ENCODE measurements at regions not wholly inside any gene's neighbourhood (a gene's known extent, or its start where the extent isn't known, plus 50 kb on each side); places are given as distances from the start of the nearest gene placed in this dataset.

DNA sequence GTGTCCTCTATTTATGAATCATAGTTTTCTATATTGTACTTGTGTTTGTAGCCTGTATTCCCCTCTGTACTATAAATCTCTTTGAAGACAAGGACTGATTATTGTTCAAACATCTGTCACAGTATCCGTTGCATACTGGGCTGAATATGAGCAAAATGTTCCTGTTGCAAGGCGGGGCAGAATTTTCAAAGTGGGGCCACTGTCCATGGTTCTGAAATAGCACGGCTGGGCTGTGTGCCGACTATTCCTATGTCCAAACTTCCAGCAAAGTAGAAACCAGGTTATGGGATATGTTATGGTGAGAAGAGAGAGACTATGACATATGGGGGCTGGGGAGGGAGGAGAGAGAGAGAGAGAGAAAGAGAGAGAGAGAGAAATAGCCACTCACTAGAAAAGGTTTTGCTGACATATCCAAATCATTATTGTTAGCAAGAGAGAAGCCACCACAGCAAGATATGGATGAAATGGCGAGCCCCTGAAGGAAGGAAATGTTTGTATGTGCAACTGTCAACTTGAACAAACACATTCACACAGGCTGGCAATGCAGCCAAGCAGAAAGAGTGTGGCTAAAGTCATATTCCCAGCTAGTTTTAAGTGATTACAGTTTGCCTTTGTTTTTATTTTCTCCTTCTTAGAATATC lies 107.0 kb upstream of the GPR12 start:
- H3K27ac Mint-ChIP-seq (ENCODE audit: unreplicated experiment): no peak overlapping the region
- H3K4me3 Mint-ChIP-seq: no peak overlapping the region
- H3K27me3 Mint-ChIP-seq (ENCODE audit: low read depth): peaks cover 30% of the 10 kb centered on the region
- H3K36me3 Mint-ChIP-seq (ENCODE audit: low read depth): no peaks in the 10 kb centered on the region
- peak; percentile 45 for DNase-seq (ENCODE audit: low read depth, low spot score)
- no peaks in the 10 kb centered on the region for H3K4me1 Mint-ChIP-seq
- TF ChIP-seq, protein P1, sequence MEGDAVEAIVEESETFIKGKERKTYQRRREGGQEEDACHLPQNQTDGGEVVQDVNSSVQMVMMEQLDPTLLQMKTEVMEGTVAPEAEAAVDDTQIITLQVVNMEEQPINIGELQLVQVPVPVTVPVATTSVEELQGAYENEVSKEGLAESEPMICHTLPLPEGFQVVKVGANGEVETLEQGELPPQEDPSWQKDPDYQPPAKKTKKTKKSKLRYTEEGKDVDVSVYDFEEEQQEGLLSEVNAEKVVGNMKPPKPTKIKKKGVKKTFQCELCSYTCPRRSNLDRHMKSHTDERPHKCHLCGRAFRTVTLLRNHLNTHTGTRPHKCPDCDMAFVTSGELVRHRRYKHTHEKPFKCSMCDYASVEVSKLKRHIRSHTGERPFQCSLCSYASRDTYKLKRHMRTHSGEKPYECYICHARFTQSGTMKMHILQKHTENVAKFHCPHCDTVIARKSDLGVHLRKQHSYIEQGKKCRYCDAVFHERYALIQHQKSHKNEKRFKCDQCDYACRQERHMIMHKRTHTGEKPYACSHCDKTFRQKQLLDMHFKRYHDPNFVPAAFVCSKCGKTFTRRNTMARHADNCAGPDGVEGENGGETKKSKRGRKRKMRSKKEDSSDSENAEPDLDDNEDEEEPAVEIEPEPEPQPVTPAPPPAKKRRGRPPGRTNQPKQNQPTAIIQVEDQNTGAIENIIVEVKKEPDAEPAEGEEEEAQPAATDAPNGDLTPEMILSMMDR (conservative IDR thresholded peaks at IDR 0.05): no peak
- no peaks in the 10 kb centered on the region for H3K9me3 Mint-ChIP-seq

DNA sequence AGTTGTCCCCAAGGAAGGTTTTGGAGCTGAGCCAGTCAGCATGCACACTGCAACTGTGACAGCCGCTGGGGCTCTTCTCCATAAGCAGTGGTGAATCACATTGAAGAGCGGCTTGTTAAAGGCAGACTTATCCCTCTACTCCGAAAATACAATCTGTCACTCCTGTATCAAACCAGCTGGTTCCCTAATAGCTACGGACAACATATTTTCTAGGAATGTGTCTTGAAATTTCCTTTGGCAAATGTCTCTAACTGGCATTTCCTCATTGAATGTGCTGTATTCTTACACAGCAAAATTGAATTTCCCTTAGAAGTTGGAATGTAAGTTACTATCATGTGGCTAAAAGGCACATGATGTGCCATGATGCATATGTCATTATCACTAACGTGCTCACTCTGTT lies 104.0 kb upstream of the GPR12 start:
- TF ChIP-seq, protein P1 (conservative IDR thresholded peaks at IDR 0.05): no peak
- H3K27ac Mint-ChIP-seq (ENCODE audit: unreplicated experiment): no peak overlapping the region
- H3K4me3 Mint-ChIP-seq: no peak overlapping the region
- no peaks in the 10 kb centered on the region for H3K36me3 Mint-ChIP-seq (ENCODE audit: low read depth)
- peaks cover 2% of the 10 kb centered on the region for H3K9me3 Mint-ChIP-seq
- DNase-seq (ENCODE audit: low read depth, low spot score): no peak
- peaks cover 40% of the 10 kb centered on the region for H3K27me3 Mint-ChIP-seq (ENCODE audit: low read depth)
- no peaks in the 10 kb centered on the region for H3K4me1 Mint-ChIP-seq

DNA sequence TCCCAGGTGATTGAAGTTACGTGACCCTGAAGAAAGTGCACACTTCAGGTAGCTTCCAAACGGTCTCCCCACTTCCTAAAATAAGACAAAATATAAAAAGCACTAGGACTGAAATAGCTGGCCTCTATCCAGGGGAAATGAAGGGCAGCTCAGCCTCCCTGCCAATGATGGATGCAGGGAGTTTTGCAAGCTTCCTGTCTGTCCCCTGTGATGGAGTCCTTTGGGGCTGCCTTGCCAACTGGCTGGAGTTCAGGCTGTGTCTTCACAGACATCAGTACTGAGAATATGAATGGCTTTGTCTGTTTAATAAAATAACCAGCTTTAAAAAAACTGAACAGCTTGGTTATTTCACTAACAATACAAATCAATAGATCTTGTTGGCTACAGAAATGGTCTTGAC lies 101.4 kb upstream of the GPR12 start:
- H3K27me3 Mint-ChIP-seq (ENCODE audit: low read depth): peaks cover 43% of the 10 kb centered on the region
- no peaks in the 10 kb centered on the region for H3K4me1 Mint-ChIP-seq
- peaks cover 2% of the 10 kb centered on the region for H3K9me3 Mint-ChIP-seq
- H3K27ac Mint-ChIP-seq (ENCODE audit: unreplicated experiment): no peak overlapping the region
- TF ChIP-seq, protein P1 (conservative IDR thresholded peaks at IDR 0.05): no peak
- no peak overlapping the region for H3K4me3 Mint-ChIP-seq
- no peaks in the 10 kb centered on the region for H3K36me3 Mint-ChIP-seq (ENCODE audit: low read depth)
- DNase-seq (ENCODE audit: low read depth, low spot score): no peak

DNA sequence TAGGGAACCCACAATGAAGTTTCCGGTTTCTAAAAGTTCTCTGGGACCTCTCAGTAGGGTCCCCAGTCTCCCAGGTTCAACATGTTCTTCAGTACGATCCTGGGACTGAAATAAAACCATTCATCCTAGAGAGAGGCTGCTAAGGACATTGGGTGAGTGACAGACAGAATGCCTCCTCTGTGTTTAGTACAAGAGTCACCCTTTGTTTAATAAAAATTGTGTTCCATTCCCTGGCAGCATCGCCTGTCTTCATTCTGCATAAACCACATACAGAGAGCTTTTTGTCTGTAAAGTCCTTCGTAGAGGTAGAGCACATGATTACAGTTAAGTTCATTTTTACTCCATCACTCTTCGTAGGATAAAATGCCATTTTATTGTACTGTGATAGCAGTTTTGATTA lies 95.3 kb upstream of the GPR12 start:
- TF ChIP-seq, protein P1 (conservative IDR thresholded peaks at IDR 0.05): no peak
- H3K36me3 Mint-ChIP-seq (ENCODE audit: low read depth): no peaks in the 10 kb centered on the region
- H3K27ac Mint-ChIP-seq (ENCODE audit: unreplicated experiment): peak overlapping the region; percentile 89
- H3K9me3 Mint-ChIP-seq: peaks cover 2% of the 10 kb centered on the region
- no peak for DNase-seq (ENCODE audit: low read depth, low spot score)
- H3K4me1 Mint-ChIP-seq: peaks cover 24% of the 10 kb centered on the region
- H3K27me3 Mint-ChIP-seq (ENCODE audit: low read depth): peaks cover 15% of the 10 kb centered on the region
- H3K4me3 Mint-ChIP-seq: peak overlapping the region; percentile 24

DNA sequence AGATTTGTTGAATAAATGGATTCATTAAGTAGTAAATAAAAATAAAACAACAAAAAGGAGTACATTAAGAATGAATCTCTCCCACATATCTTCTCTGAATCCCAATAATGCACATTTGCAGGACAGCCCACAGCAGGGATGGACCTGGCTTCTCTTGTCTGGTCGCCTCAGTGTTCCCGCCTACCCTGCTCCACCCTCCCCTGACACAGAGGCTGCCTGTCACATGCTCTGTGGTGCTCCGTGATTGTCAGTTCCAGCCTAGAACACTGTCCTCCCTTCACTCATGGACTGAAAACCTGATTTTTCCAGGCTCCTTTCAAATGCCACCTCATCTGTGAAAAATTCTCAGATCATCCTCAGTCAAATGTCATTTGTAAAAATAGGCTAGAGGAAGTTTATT lies 94.5 kb upstream of the GPR12 start:
- peak overlapping the region; percentile 68 for H3K27ac Mint-ChIP-seq (ENCODE audit: unreplicated experiment)
- TF ChIP-seq, protein P1 (conservative IDR thresholded peaks at IDR 0.05): no peak
- DNase-seq (ENCODE audit: low read depth, low spot score): no peak
- H3K4me1 Mint-ChIP-seq: peaks cover 24% of the 10 kb centered on the region
- no peaks in the 10 kb centered on the region for H3K36me3 Mint-ChIP-seq (ENCODE audit: low read depth)
- peaks cover 1% of the 10 kb centered on the region for H3K9me3 Mint-ChIP-seq
- peaks cover 10% of the 10 kb centered on the region for H3K27me3 Mint-ChIP-seq (ENCODE audit: low read depth)
- H3K4me3 Mint-ChIP-seq: no peak overlapping the region
